GM18870 (cell line): ENCODE measurements at regions not wholly inside any gene's neighbourhood (a gene's known extent, or its start where the extent isn't known, plus 50 kb on each side); places are given as distances from the start of the nearest gene placed in this dataset.
A peak's percentile ranks its signal among the peaks of the same experiment; 100 is the strongest.

Experiments
- ATAC-seq: cut with Tn5 transposase; IDR thresholded peaks from one replicate; pipeline ENCODE4 v1.9.1; 2021; ENCODE audit warnings: moderate library complexity; ENCODE audit not compliant: unreplicated experiment

DNA sequence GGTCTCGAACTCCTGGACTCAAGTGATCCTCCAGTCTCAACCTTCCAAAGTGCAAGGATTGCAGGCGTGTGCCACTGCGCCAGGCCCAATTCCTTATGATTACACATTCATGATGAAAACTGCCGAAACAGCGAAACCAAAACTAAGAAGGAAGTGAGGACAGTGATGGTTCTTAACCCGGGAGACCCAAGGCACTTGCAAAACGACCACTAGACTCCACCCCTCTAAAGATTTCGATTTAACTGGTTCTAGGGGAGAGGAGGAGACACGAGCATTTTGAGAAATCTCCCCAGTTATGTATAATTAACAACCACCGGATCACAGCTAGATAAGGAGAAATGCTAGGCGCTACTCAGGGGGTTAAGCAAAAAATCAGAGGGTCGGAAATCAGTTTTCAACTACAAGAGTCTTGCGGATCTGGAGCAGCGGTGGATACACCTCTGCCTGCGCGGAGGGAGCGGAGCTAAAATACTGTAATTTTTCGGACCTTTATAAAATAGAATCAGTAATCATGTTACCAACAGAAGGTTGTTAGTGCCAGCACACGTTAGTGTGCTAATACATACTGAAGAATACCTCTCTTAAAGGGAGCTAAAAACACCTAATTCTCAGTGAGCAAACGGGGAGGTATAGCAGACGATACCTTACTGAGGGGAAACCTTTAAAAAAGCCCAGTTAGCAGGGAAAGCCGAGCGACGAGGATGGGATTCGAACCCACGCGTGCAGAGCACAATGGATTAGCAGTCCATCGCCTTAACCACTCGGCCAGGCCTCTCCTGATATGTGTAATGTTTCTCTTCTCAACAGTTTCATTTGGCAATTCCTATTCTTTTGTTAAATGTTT is 60.0 kb upstream of the BTN3A2 start:
- ATAC-seq: no peak

DNA sequence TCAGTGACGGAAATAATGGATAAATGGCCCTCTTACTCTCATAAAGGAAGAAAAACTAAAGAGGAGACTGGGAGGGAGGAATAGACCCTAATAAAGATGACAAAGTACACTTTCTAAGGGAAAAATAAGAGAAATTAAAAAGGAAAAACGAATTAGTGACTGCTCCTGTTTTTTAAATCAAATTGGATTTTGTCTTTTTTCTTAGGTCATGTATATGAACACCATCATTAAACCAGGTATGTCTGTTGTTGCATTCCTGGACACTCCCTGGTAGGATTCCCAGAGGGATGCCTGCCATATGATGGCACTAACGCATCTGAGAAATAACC is 59.4 kb upstream of the BTN3A2 start:
- ATAC-seq: no peak

DNA sequence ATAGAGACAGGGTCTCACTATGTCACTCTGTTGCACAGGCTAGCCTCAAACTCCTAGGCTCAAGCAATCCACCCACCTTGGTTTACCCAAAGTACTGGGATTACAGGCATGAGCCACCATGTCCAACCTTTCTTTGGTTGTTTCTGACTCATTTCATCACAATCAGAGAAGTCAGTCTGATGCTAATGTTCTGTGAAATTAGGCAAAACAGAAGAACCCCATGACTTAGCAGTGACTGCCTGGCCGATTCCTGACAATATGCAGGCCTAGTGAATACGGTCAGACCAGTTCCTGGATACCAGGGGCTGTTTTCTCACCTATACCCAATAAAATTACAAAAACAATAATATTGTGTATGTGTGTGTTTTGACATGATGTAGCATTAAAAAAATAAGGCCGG is 58.8 kb upstream of the BTN3A2 start:
- ATAC-seq: no peak

- ATAC-seq: no peak
These were observed 57.1 kb upstream of the BTN3A2 start for GRCh38 chr6:26307850-26308249.

DNA sequence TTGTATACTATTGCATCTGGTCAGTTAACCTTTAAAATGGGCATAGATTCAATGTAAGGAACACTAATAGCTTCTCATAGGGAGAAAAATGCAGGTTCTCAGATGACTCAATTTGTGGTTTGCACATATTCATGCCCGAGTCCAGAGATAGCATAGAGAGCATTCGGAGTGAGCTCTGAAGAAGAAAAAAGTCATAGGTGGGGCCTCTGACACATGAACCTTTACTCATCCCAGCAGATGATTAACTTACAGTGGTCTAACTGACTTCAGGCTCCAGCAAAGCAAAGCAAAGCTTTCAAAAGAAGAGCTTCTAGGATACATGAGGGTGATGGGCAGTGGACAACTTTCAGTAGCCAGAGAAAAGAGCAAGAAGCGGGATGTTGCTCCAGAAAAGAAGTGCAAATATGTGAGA is 55.3 kb upstream of the BTN3A2 start:
- ATAC-seq: peak; percentile 35

DNA sequence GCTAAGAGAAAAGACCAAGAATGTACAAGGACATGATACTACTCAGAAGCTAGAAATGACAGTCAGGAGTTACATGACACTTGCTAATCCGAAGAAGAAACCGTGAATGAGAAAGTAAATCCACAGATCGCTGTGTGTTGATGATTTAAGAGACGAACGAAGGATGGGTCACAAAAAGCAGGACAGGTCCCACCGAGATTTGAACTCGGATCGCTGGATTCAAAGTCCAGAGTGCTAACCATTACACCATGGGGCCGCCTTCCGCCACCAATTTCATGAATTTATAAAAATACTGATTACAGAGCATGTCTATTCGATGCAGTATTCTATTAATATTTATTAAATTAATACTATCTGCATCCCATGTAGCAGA is 54.0 kb upstream of the BTN3A2 start:
- ATAC-seq: no peak

DNA sequence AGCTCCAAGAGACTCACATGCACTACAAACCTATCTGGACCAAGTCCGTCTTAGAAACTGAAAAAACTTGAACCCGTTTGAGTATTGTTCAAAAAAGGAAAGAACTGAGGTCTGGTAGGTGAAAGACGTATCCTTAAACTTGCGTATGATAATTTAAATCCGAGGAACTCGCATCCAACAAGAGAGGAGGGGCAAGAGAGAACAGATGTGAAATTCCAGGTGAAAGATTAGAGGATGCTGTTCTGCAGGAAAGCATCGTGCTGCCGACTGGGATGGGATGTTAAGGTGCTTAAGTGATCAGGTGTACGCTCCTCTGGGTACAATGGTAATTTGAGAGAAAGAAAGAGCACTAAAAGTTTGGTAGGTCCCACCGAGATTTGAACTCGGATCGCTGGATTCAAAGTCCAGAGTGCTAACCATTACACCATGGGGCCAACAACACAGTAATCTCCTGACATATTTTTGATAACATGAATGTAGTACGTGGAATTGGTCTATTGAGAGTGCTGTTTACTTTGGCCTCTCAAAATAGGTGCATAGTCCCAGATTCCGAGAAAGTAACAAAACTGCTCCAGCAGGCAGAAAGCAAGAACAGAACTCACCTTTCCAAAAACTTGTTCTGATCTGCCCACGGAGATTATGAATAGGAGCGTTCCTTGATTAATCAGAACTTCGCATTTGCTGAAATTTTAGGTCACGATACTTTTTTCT is 53.5 kb upstream of the BTN3A2 start:
- no peak for ATAC-seq

DNA sequence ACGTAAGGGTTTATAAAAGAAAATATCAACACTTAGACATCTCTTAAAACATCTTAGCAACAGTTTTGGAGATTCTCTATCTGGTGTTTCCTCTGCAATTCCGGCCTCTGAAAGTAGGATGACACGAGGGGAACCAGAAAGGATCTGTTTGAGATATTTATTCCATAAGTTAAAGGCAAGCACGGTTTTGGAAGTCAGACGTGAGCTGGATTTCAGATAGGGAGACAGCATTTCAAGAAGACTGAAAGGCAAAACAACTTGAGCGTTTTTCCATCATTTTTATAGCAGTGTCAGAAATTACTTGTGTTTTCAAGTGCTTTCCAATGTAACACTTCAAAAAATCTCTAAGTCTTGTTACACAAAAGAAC is 52.9 kb upstream of the BTN3A2 start:
- no peak for ATAC-seq

DNA sequence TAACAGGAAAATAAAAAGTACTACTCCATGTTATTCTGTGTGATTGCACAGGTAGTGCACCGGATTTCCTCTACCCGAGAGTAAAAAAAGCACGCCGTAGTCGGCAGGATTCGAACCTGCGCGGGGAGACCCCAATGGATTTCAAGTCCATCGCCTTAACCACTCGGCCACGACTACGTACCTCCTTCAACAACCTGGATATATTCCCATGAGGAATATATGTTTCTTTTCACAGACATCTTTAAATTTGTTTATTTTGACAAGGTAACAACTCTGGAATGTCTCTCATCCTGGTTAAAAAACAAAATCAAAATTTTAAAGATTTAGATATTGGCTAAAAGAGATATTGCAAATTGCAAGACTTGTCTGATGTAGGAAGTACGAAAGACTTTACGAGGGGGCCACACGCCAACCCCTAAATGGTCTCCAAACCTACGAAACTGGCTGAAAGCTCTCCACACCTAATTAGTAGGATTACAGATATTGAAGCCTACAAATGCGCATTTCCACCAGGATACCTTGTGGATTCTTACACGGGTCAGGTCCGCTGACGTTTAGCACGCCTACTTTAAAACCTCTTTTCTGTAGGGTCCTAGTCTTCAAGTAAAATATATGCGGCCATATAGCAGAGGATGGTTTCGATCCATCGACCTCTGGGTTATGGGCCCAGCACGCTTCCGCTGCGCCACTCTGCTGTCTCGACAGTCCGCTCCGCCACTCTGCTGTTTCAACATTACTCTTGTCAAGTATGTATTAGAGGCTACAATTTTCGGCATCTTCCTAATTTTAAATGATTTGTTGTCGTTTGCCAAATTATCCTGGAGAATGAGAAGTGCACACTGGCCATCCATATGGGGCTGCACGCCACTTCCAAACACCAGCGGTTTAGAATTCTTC is 52.2 kb upstream of the BTN3A2 start:
- peak; percentile 30 for ATAC-seq
